ENCODE measurements at regions not wholly inside any gene's neighbourhood (a gene's known extent, or its start where the extent isn't known, plus 50 kb on each side); places are given as distances from the start of the nearest gene placed in this dataset.
"Not testable (repeated sequence)": the region's sequence is repeated elsewhere in the genome, so short reads cannot be mapped to it uniquely, and the experiment has no call there.

DNA sequence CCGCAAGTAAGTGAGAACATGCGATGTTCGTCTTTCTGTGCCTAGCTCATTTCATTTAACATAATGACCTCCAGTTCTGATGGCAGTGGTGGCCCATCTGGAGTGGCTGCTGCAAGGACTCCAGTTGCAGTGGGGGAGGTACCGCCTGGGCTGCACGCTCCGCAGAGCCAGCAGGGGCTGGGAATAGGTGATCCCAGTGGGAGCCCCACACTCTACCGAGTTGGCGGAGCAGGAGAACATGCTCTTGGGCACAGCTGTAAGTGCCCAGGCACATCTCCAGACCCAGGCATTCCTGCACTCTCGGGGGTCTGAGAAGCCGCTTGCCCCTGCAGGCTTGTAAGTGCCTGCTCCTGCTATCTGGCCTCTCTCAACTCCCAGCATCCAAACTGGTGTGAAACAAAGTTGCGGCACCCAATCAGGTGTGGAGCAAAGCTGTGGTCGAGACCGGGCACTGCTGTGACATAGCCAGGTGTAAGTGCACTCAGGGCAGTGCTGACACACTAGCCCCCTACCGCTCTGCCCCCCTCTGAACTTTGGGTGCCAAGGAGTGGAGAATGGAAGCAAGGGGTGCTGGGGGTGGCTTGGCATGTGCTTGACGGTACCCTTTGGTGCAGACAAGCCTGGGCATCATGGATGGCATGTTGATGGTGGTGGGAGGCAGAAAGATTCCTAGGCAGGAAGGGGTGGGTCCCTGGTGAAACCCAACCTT, 130.2 kb downstream of the HTR1B start:
- H3K27ac ChIP-seq, result no peak overlapping the region
- H3K4me3 ChIP-seq, result no peak overlapping the region

GRCh38 chr6:77326711-77327110, 136.6 kb downstream of the HTR1B start:
- no peak overlapping the region for H3K4me3 ChIP-seq
- no peak overlapping the region for H3K27ac ChIP-seq

DNA sequence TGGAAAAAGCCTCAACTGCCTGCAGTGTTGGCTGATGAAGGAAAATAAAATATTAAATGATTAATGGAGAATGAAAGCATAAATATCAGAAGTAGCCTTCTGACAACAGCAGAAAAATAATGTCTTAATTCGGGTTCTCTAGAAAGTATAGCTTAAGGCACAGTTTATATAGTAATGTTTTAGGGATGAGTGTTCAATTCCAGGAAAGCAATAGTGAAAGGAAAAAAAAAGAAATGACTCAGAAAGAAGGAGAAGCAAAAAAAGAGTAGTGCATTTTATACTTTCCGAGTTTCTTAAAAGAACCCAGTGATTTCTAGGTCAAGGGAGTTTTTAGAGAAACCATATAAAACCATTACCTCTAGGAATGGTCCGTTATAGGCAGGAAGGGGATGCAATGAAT, 137.3 kb downstream of the HTR1B start:
- no peak overlapping the region for H3K27ac ChIP-seq
- H3K4me3 ChIP-seq, result no peak overlapping the region

DNA sequence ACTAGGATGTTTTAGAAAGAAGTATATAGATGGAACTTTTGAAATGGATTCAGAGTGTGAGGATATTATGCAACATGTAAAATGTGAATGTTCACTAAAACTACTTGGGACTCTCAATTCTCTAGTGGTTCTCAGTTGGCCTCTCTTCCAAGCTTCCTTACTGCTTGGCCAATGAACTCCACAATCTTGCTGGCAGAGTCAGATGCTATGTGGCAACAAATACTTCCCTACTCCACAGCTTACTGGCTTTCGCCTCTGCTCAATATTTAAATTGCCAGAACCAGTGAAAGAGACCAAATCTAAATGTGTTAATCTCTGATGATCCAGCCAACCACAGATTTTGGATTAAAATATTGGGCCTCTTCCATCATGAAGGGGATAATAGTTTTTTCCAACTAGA, 138.4 kb downstream of the HTR1B start:
- H3K27ac ChIP-seq, result no peak overlapping the region

GRCh38 chr6:77322604-77323003, 140.7 kb downstream of the HTR1B start:
- Histone ChIP-seq H3K27ac (no peak overlapping the region), H3K4me3 (no peak overlapping the region)

More for the DNA sequence above, 138.4 kb downstream of the HTR1B start:
- H3K4me3 ChIP-seq, result no peak overlapping the region

- no peak overlapping the region for H3K27ac ChIP-seq
- H3K4me3 ChIP-seq, result no peak overlapping the region
Measured at GRCh38 chr6:77318256-77318655, 145.0 kb downstream of the HTR1B start.

DNA sequence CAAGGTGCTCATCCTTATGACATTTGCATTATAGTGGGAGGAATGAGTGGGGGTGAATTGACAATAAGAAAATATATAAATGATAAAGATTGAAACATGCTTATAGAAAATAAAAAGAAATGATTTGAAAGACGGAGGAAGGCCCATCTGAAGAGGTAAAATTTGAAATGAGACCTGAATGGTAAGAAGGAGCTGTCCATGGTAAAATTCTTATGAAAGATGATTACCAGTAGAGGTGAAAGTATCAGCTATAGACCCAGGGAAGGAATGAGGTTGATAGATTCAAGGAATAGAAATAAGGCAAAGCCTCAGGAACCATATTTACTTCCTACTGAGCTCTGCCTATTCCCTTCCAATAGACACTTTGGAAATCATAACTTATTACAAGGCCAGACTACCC, 149.7 kb downstream of the HTR1B start:
- Histone ChIP-seq H3K4me3 (no peak overlapping the region), H3K27ac (no peak overlapping the region)

GRCh38 chr6:77299931-77300330, 163.4 kb downstream of the HTR1B start:
- Histone ChIP-seq H3K27ac (no peak overlapping the region), H3K4me3 (no peak overlapping the region)

DNA sequence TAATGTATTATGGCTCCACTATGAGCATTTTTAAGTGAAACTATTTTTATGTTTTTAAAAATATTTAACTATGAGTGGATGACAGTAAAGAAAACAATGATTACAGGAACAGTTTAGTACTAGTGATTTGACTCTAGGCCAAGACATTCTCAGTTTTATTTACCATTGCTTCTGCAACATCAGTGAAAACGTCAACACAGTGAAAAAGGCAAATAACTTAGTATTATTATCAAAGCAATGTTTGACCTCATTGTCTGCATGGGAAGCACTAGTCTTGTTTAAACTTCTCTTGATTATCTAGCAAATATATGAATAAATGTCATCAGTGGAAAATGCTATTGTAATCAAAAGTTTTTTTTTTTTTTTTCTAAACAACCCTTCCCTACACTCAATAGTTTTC, 165.0 kb downstream of the HTR1B start:
- no peak overlapping the region for H3K27ac ChIP-seq
- no peak overlapping the region for H3K4me3 ChIP-seq

- H3K27ac ChIP-seq, result peak overlapping the region in 4 of 21 experiments; percentile 5 to 65 (median 44)
Measured at GRCh38 chr6:77292564-77293546, 170.4 kb downstream of the HTR1B start.

GRCh38 chr6:77290798-77291197, 172.5 kb downstream of the HTR1B start:
- Histone ChIP-seq H3K4me3 (no peak overlapping the region), H3K27ac (no peak overlapping the region)

More at GRCh38 chr6:77292564-77293546, 170.4 kb downstream of the HTR1B start:
- no peak overlapping the region for H3K4me3 ChIP-seq

DNA sequence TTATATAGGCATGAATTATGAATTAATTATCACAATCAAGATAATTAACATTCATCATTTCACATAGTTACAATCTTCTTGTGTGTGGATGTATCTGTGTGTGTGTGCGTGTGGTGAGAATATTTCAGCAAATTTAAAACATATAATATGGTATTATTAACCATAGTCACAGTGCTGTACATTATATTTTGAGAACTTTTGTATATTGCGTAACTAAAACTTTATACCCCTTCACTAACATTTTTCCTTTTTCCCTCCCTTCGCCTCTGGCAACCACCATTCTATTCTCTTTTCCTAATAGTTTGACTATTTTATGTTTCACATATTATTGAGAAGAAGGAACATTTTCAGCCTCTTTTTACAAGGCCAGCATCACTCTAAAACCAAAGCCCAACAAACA, 176.8 kb downstream of the HTR1B start:
- no peak overlapping the region for H3K4me3 ChIP-seq
- no peak overlapping the region for H3K27ac ChIP-seq

- no peak overlapping the region for H3K27ac ChIP-seq
- no peak overlapping the region for H3K4me3 ChIP-seq
Measured at GRCh38 chr6:77273929-77274328, 189.4 kb downstream of the HTR1B start.

DNA sequence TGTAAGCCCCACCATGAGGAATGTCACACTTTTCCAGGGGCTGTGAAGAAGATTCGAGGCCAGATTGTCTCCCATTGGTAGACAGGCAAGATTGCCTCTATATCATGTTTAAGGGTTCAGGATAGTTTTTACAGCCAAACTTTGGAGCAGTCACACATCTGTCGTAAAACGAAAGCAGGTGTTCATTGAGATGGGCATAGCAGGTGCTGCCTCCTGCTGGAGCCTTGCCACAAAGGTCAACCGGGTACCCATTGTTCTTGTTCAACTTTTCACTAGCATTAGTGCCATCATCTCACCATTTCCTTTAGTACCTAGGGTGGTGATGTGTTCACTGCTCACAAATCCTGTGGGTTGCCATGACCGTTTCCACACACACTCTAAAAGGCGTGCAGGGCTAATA, 198.3 kb downstream of the HTR1B start:
- no peak overlapping the region for H3K27ac ChIP-seq
- H3K4me3 ChIP-seq, result no peak overlapping the region

DNA sequence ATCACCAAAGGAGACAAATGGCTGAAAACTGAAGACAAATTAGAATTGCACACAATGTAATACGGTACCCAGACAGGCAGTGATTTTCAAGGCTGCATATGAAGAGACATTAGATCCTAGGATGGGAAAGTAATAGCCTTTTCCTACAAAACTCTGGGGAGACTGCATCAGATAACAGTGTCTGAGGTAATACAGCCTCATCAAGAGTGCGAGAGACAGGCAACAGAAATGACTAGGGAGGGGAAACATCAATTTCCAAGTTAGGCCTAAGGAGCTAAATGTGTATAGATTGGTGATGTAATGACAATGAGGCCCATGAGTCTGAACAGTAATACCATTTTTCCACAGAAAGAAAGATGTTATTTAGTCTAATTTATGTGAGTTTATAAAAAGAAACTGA, 200.3 kb downstream of the HTR1B start:
- Histone ChIP-seq H3K27ac (no peak overlapping the region), H3K4me3 (no peak overlapping the region)

- H3K4me3 ChIP-seq, H3K27ac ChIP-seq: not testable (repeated sequence)
Measured at GRCh38 chr6:77251801-77252200, 211.5 kb downstream of the HTR1B start.

DNA sequence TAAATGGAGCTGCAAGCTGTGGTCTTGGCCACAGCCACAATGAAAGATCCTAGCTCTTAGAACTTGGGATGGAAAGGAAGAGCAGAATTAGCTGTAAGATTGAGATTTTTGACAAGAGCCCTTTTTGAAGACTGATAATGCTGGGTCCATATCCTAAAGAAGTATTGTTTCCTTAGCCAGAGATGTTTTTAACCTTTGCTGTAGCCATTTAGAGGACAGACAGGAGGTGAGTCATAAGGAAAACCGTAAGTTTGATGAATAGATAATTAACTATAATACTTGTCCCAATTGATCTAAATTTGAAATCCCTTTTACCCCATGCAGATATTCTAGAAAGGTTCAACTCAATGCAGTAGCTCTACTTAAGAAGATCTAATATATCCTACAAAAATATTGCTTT, 213.7 kb downstream of the HTR1B start:
- Histone ChIP-seq H3K4me3 (no peak overlapping the region), H3K27ac (no peak overlapping the region)

- no peak overlapping the region for H3K4me3 ChIP-seq
- H3K27ac ChIP-seq, result no peak overlapping the region
Measured at GRCh38 chr6:77245026-77245425, 218.3 kb downstream of the HTR1B start.

DNA sequence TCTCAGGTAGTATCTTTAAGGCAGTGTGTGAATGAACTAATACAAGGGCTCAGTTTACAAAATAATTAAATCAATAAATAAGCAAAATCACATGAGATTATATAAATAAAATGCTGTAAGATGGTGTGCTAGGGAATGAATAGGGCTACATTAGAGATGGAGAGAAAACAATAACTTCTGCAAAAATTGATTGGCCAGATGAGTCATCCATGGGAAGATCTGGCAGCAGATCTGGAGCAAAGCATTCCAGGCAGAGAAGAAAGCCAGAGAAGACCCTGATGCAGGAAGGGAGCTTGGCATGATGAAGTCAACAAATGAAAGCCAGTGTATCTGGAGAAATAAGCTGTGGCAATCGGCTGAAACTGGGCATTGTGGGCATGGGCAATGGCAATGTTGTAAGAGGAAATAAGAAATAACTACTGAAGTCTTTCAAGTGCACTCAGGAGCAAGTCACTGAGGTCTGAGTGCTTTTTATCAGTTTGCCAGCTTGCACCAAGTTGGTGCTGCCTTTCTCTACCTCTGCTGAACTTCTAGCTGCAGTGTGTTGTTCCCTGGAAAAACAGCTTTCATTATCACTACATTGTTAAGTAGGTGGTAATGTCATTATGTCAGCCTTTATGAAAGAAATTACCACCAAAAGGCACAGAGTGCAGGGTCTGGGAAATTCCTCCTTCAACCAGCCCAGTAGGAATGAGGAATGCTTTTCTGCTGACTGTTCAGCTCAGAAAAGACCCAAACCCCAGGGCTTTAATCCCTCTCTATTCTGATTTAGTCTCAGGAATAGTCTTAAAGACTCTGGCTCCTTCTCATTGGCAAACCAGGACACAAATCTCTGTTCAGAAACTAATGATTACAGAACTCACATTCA, 231.6 kb downstream of the HTR1B start:
- Histone ChIP-seq H3K4me3 (no peak overlapping the region), H3K27ac (no peak overlapping the region)

DNA sequence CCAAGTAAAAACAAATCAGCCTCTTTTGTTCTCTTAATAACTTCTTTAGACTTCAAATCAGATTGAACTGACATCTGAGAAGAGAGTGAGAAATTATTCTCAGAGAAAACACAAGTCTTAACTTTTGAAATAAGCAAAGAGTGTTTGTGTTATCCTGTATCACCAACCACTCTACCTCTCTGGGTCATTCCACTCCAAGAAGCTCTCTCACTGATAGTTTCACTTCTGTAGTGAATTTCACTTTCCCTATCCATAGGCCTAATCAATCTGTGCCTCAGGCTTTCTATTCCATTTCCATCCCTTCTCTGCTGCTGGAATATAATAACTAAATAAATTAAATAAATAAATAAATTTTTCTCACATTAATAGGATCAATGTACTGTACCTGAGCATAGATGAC, 235.0 kb downstream of the HTR1B start:
- no peak overlapping the region for H3K4me3 ChIP-seq
- no peak overlapping the region for H3K27ac ChIP-seq

Data from skin epidermis (tissue), 12 donors.